H9 (cell line): ENCODE measurements at regions not wholly inside any gene's neighbourhood (a gene's known extent, or its start where the extent isn't known, plus 50 kb on each side); places are given as distances from the start of the nearest gene placed in this dataset.

Source experiments
- DNase-seq: peaks from one replicate; pipeline ENCODE4 v3.0.0-alpha.2; 2017
- H2AFZ ChIP-seq: one replicate; pipeline ENCODE4 v1.6.1; 2013; ENCODE audit warnings: mild to moderate bottlenecking, low read length, control low read depth, moderate library complexity
- H2AK5ac ChIP-seq: 2 replicates; pipeline ENCODE4 v1.6.1; 2013; ENCODE audit warnings: low read length, control low read depth, mixed read lengths; ENCODE audit not compliant: insufficient read length
- H2BK120ac ChIP-seq: one replicate; pipeline ENCODE4 v1.6.1; 2013; ENCODE audit warnings: low read depth, mild to moderate bottlenecking, low read length, control low read depth, inconsistent platforms; ENCODE audit not compliant: poor library complexity, severe bottlenecking
- H2BK12ac ChIP-seq: 2 replicates; pipeline ENCODE4 v1.6.1; 2013; ENCODE audit warnings: low read length, control low read depth, mixed read lengths, low read depth; ENCODE audit not compliant: insufficient read length
- H2BK15ac ChIP-seq: 2 replicates; pipeline ENCODE4 v1.6.1; 2013; ENCODE audit warnings: low read depth, low read length, control low read depth
- H2BK20ac ChIP-seq: one replicate; pipeline ENCODE4 v1.6.1; 2013; ENCODE audit warnings: low read depth, mild to moderate bottlenecking, low read length, control low read depth, inconsistent platforms; ENCODE audit not compliant: poor library complexity, severe bottlenecking
- H2BK5ac ChIP-seq: 2 replicates; pipeline ENCODE4 v1.6.1; 2013; ENCODE audit warnings: low read length, control low read depth, mixed read lengths; ENCODE audit not compliant: insufficient read length
- H3K14ac ChIP-seq: 2 replicates; pipeline ENCODE4 v1.6.1; 2013; ENCODE audit warnings: low read length, control low read depth; ENCODE audit not compliant: insufficient read depth
- H3K18ac ChIP-seq: 2 replicates; pipeline ENCODE4 v1.6.1; 2013; ENCODE audit warnings: low read depth, mild to moderate bottlenecking, mixed read lengths, low read length, control low read depth; ENCODE audit not compliant: insufficient read length
- H3K23ac ChIP-seq: 2 replicates; pipeline ENCODE4 v1.6.1; 2013; ENCODE audit warnings: low read length, control low read depth, mixed read lengths, low read depth; ENCODE audit not compliant: insufficient read length
- H3K23me2 ChIP-seq: 2 replicates; pipeline ENCODE4 v1.6.1; 2013; ENCODE audit warnings: low read depth, mild to moderate bottlenecking, mixed read lengths, low read length, control low read depth; ENCODE audit not compliant: insufficient read length, poor library complexity, severe bottlenecking
- H3K27ac ChIP-seq: 2 replicates; pipeline ENCODE4 v1.5.1; 2013; ENCODE audit warnings: low read length, control low read depth, mixed read lengths, low read depth; ENCODE audit not compliant: insufficient read length
- H3K27me3 ChIP-seq: 2 replicates; pipeline ENCODE4 v1.6.1; 2013; ENCODE audit warnings: low read length, control low read depth, inconsistent platforms; ENCODE audit not compliant: insufficient read depth
- H3K4ac ChIP-seq: 2 replicates; pipeline ENCODE4 v1.6.1; 2013; ENCODE audit warnings: low read depth, mild to moderate bottlenecking, control low read depth, inconsistent platforms, low read length, moderate library complexity
- H3K4me1 ChIP-seq: 2 replicates; pipeline ENCODE4 v1.6.1; 2013; ENCODE audit warnings: low read length, control low read depth, inconsistent platforms; ENCODE audit not compliant: insufficient read depth
- H3K4me2 ChIP-seq: 2 replicates; pipeline ENCODE4 v1.6.1; 2013; ENCODE audit warnings: low read length, control low read depth, mixed read lengths; ENCODE audit not compliant: insufficient read length, insufficient read depth
- H3K56ac ChIP-seq: 2 replicates; pipeline ENCODE4 v1.6.1; 2013; ENCODE audit warnings: low read depth, mild to moderate bottlenecking, mixed read lengths, low read length, control low read depth; ENCODE audit not compliant: insufficient read length
- H3K79me1 ChIP-seq: 2 replicates; pipeline ENCODE4 v1.6.1; 2013; ENCODE audit warnings: low read depth, mild to moderate bottlenecking, moderate library complexity, low read length, control low read depth, inconsistent platforms; ENCODE audit not compliant: insufficient read depth, poor library complexity, severe bottlenecking
- H3K79me2 ChIP-seq: 2 replicates; pipeline ENCODE4 v1.6.1; 2013; ENCODE audit warnings: low read length, control low read depth, inconsistent platforms; ENCODE audit not compliant: insufficient read depth
- H3K9ac ChIP-seq: 2 replicates; pipeline ENCODE4 v1.6.1; 2013; ENCODE audit warnings: low read length, control low read depth, mixed read lengths; ENCODE audit not compliant: insufficient read length; ENCODE audit errors: extremely low read depth
- H3K9me3 ChIP-seq: one replicate; pipeline ENCODE4 v1.6.1; 2013; ENCODE audit warnings: low read depth, low read length, inconsistent platforms; ENCODE audit not compliant: control insufficient read depth
- H3T11ph ChIP-seq: one replicate; pipeline ENCODE4 v1.6.1; 2013; ENCODE audit warnings: mild to moderate bottlenecking, low read length, control low read depth, inconsistent platforms
- H4K20me1 ChIP-seq: one replicate; pipeline ENCODE4 v1.6.1; 2013; ENCODE audit not compliant: control insufficient read depth, insufficient read length, insufficient read depth
- H4K5ac ChIP-seq: 2 replicates; pipeline ENCODE4 v1.6.1; 2013; ENCODE audit warnings: low read depth, mild to moderate bottlenecking, mixed read lengths, low read length, control low read depth; ENCODE audit not compliant: insufficient read length
- H4K8ac ChIP-seq: replicated peaks from 2 replicates; pipeline ENCODE4 v1.6.1; 2013; ENCODE audit warnings: low read length, control low read depth, mixed read lengths, low read depth; ENCODE audit not compliant: insufficient read length
- H4K91ac ChIP-seq: 2 replicates; pipeline ENCODE4 v1.6.1; 2013; ENCODE audit warnings: low read depth, mild to moderate bottlenecking, moderate library complexity, mixed read lengths, low read length, control low read depth; ENCODE audit not compliant: insufficient read length
- H3K27ac Mint-ChIP-seq, 3 experiments: 2 replicates in 2 of 3; 3 replicates in 1 of 3; pipeline ENCODE4 v1.8.0; 2020 to 2021; ENCODE audit warnings: mixed read lengths in 3 of 3, mild to moderate bottlenecking in 1 of 3, moderate library complexity in 1 of 3
- H3K27me3 Mint-ChIP-seq: 2 replicates; pipeline ENCODE4 v1.8.0; 2021; ENCODE audit warnings: low read depth, mild to moderate bottlenecking, moderate library complexity, mixed read lengths
- H3K36me3 Mint-ChIP-seq, 3 experiments: 2 replicates in 2 of 3; 3 replicates in 1 of 3; pipeline ENCODE4 v1.8.0; 2020 to 2021; ENCODE audit warnings: low read depth in 3 of 3, mixed read lengths in 3 of 3; ENCODE audit not compliant: insufficient read depth in 1 of 3
- H3K4me1 Mint-ChIP-seq, 2 experiments: 2 replicates each; pipeline ENCODE4 v1.8.0; 2020; ENCODE audit warnings: mixed read lengths in 2 of 2
- H3K4me3 Mint-ChIP-seq, 2 experiments: 2 replicates in 1 of 2; 3 replicates in 1 of 2; pipeline ENCODE4 v1.8.0; 2020 to 2021; ENCODE audit warnings: mild to moderate bottlenecking in 2 of 2, mixed read lengths in 2 of 2, moderate library complexity in 1 of 2
- H3K9me3 Mint-ChIP-seq, 2 experiments: 2 replicates in 1 of 2; 3 replicates in 1 of 2; pipeline ENCODE4 v1.8.0; 2020; ENCODE audit warnings: mild to moderate bottlenecking in 2 of 2, mixed read lengths in 2 of 2, moderate library complexity in 1 of 2
- WGBS: extraction: QIAGEN DNeasy Blood & Tissue Kit; methylation state at CpG from one replicate; pipeline ENCODE4 v1.1.7; 2013; ENCODE audit warnings: missing lambda C conversion rate, low lambda C conversion rate, mixed read lengths; ENCODE audit not compliant: insufficient read length; ENCODE audit errors: extremely low coverage; 5-methylcytosine and 5-hydroxymethylcytosine counted together
- TF ChIP-seq, protein P1 (sequence below): fragments of 200-600 bp; sonication (generic); conservative IDR thresholded peaks from 3 replicates; pipeline ENCODE4 v1.8.0; 2021; ENCODE audit warnings: antibody characterized with exemption, mild to moderate bottlenecking

DNA sequence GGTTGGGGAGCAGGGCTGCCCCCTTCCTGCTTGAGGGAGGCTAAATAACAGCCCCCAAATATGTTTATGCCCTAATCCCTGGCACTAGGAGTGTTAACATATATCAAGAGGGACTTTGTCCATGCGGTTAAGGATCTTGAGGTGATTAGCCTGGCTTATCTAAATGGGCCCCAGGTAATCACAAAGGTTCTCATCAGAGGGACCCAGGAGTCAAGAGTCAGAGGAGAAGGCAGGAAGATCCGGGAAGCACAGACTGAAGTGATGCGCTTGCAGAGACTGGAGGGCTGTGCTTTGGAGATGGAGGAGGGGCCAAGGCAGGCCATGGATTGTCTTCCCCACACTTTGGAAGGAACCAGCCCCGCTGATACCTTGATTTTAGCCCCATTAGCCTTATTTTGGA, 86.4 kb downstream of the IER5 start:
- no peak overlapping the region for H4K91ac ChIP-seq
- H3K56ac ChIP-seq, result no peak overlapping the region
- no peak overlapping the region for H3K27ac Mint-ChIP-seq
- TF ChIP-seq, protein P1, sequence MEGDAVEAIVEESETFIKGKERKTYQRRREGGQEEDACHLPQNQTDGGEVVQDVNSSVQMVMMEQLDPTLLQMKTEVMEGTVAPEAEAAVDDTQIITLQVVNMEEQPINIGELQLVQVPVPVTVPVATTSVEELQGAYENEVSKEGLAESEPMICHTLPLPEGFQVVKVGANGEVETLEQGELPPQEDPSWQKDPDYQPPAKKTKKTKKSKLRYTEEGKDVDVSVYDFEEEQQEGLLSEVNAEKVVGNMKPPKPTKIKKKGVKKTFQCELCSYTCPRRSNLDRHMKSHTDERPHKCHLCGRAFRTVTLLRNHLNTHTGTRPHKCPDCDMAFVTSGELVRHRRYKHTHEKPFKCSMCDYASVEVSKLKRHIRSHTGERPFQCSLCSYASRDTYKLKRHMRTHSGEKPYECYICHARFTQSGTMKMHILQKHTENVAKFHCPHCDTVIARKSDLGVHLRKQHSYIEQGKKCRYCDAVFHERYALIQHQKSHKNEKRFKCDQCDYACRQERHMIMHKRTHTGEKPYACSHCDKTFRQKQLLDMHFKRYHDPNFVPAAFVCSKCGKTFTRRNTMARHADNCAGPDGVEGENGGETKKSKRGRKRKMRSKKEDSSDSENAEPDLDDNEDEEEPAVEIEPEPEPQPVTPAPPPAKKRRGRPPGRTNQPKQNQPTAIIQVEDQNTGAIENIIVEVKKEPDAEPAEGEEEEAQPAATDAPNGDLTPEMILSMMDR, result no peak
- no peaks in the 10 kb centered on the region for H4K20me1 ChIP-seq
- H2BK120ac ChIP-seq, result no peak overlapping the region
- H3K27ac ChIP-seq, result no peak overlapping the region
- no peak overlapping the region for H3K9ac ChIP-seq
- no peak for DNase-seq
- H4K5ac ChIP-seq, result no peak overlapping the region
- H3K9me3 Mint-ChIP-seq, result peaks cover 8 to 17% of the 10 kb centered on the region in 2 experiments; a peak in 4 of 5 replicates
- no peaks in the 10 kb centered on the region for H3K9me3 ChIP-seq
- no peak overlapping the region for H2BK15ac ChIP-seq
- H2AK5ac ChIP-seq, result no peak overlapping the region
- no peak overlapping the region for H3T11ph ChIP-seq
- H3K4ac ChIP-seq, result no peak overlapping the region
- peaks cover 7% of the 10 kb centered on the region for H3K27me3 Mint-ChIP-seq
- H3K4me1 ChIP-seq, result peaks cover 3% of the 10 kb centered on the region; the same call in 1 of the 2 replicates
- H3K23me2 ChIP-seq, result no peaks in the 10 kb centered on the region
- H4K8ac ChIP-seq, result no peak overlapping the region
- no peak overlapping the region for H2BK5ac ChIP-seq
- no CpG with 5 or more reads among the region's 4 CpGs for WGBS
- H2BK12ac ChIP-seq, result no peak overlapping the region
- no peaks in the 10 kb centered on the region for H3K79me1 ChIP-seq
- H3K14ac ChIP-seq, result no peak overlapping the region
- peaks cover 0 to 21% (median 9%) of the 10 kb centered on the region in 3 experiments; a peak in 4 of 7 replicates for H3K36me3 Mint-ChIP-seq
- no peak overlapping the region for H3K4me3 Mint-ChIP-seq
- H3K79me2 ChIP-seq, result no peaks in the 10 kb centered on the region
- no peak overlapping the region for H3K4me2 ChIP-seq
- H2AFZ ChIP-seq, result no peak overlapping the region
- H3K4me1 Mint-ChIP-seq, result peaks cover 20 to 28% of the 10 kb centered on the region in 2 experiments
- no peak overlapping the region for H3K18ac ChIP-seq
- H3K23ac ChIP-seq, result no peak overlapping the region
- no peak overlapping the region for H2BK20ac ChIP-seq
- H3K27me3 ChIP-seq, result no peaks in the 10 kb centered on the region
